WTC11 (cell line): ENCODE measurements at regions not wholly inside any gene's neighbourhood (a gene's known extent, or its start where the extent isn't known, plus 50 kb on each side); places are given as distances from the start of the nearest gene placed in this dataset.

Experiments
- ATAC-seq: fragments of 200-7000 bp; cut with Tn5 transposase; 2 replicates; pipeline ENCODE4 v1.10.0; 2021; ENCODE audit warnings: mild to moderate bottlenecking, moderate library complexity
- CTCF ChIA-PET: fragments of 300-600 bp; sonication (Branson Sonifier 250); formaldehyde crosslinking; loops from one replicate; lab custom pipeline; 2021; ENCODE audit warnings: antibody characterized with exemption; lab: Charles Lee
- POLR2A ChIA-PET: fragments of 350-600 bp; sonication (Branson Sonifier 250); formaldehyde crosslinking; loops from one replicate; lab custom pipeline; 2021; ENCODE audit warnings: antibody characterized with exemption; lab: Charles Lee
- DNase-seq: peaks from one replicate; pipeline ENCODE4 v3.0.0; 2021; ENCODE audit warnings: low spot score
- H3K27ac Mint-ChIP-seq: 2 replicates; pipeline ENCODE4 v1.8.0; 2021; ENCODE audit warnings: mixed read lengths
- H3K27me3 Mint-ChIP-seq: 2 replicates; pipeline ENCODE4 v1.8.0; 2021; ENCODE audit warnings: low read depth, mild to moderate bottlenecking, moderate library complexity, mixed read lengths
- H3K36me3 Mint-ChIP-seq: 2 replicates; pipeline ENCODE4 v1.8.0; 2021; ENCODE audit warnings: mixed read lengths
- H3K4me1 Mint-ChIP-seq: 2 replicates; pipeline ENCODE4 v1.8.0; 2022; ENCODE audit warnings: mixed read lengths
- H3K4me3 Mint-ChIP-seq: 2 replicates; pipeline ENCODE4 v1.8.0; 2021; ENCODE audit warnings: mild to moderate bottlenecking, moderate library complexity, mixed read lengths
- H3K9me3 Mint-ChIP-seq: 2 replicates; pipeline ENCODE4 v1.8.0; 2021; ENCODE audit warnings: mixed read lengths
- AFF4 ChIP-seq: sonication (generic); formaldehyde crosslinking; IDR thresholded peaks from 2 replicates; pipeline ENCODE4 v1.8.1; 2023; ENCODE audit warnings: mild to moderate bottlenecking, missing genetic modification reagents, borderline replicate concordance
- AR ChIP-seq: fragments of 250-450 bp; sonication (Bioruptor Pico); IDR thresholded peaks from 2 replicates; pipeline ENCODE4 v1.9.0; 2021; ENCODE audit warnings: mild to moderate bottlenecking
- ATF1 ChIP-seq: sonication (generic); formaldehyde crosslinking; IDR thresholded peaks from 2 replicates; pipeline ENCODE4 v1.8.1; 2023; ENCODE audit warnings: mild to moderate bottlenecking, moderate library complexity, missing genetic modification reagents
- HMGXB4 ChIP-seq: sonication (generic); formaldehyde crosslinking; IDR thresholded peaks from 2 replicates; pipeline ENCODE4 v1.8.1; 2023; ENCODE audit warnings: mild to moderate bottlenecking, moderate library complexity, missing genetic modification reagents
- IRF1 ChIP-seq: sonication (generic); formaldehyde crosslinking; IDR thresholded peaks from 2 replicates; pipeline ENCODE4 v1.8.0; 2023; ENCODE audit warnings: missing genetic modification reagents
- MLX ChIP-seq: sonication (generic); formaldehyde crosslinking; IDR thresholded peaks from 2 replicates; pipeline ENCODE4 v1.8.1; 2023; ENCODE audit warnings: mild to moderate bottlenecking, missing genetic modification reagents, moderate library complexity
- PRDM15 ChIP-seq: sonication (generic); formaldehyde crosslinking; IDR thresholded peaks from 2 replicates; pipeline ENCODE4 v1.8.0; 2022; ENCODE audit warnings: missing genetic modification reagents
- RORB ChIP-seq: fragments of 250-450 bp; sonication (Bioruptor Pico); IDR thresholded peaks from 2 replicates; pipeline ENCODE4 v1.9.0; 2021; ENCODE audit warnings: mild to moderate bottlenecking
- SMAD3 ChIP-seq: sonication (generic); formaldehyde crosslinking; IDR thresholded peaks from 2 replicates; pipeline ENCODE4 v1.8.0; 2022; ENCODE audit warnings: missing genetic modification reagents, mild to moderate bottlenecking, borderline replicate concordance
- SMAD4 ChIP-seq: sonication (generic); formaldehyde crosslinking; IDR thresholded peaks from 2 replicates; pipeline ENCODE4 v1.8.0; 2022; ENCODE audit warnings: mild to moderate bottlenecking, missing genetic modification reagents
- STAT6 ChIP-seq: sonication (generic); formaldehyde crosslinking; conservative IDR thresholded peaks from 2 replicates; pipeline ENCODE4 v1.8.1; 2023; ENCODE audit warnings: mild to moderate bottlenecking, low read depth, missing genetic modification reagents, moderate library complexity
- TEAD1 ChIP-seq: sonication (generic); formaldehyde crosslinking; IDR thresholded peaks from 2 replicates; pipeline ENCODE4 v1.8.0; 2022; ENCODE audit warnings: mild to moderate bottlenecking, missing genetic modification reagents
- ZNF138 ChIP-seq: sonication (generic); formaldehyde crosslinking; conservative IDR thresholded peaks from 2 replicates; pipeline ENCODE4 v1.8.1; 2022; ENCODE audit warnings: mild to moderate bottlenecking, moderate library complexity, missing genetic modification reagents
- ZNF232 ChIP-seq: sonication (generic); formaldehyde crosslinking; IDR thresholded peaks from 2 replicates; pipeline ENCODE4 v1.8.0; 2022; ENCODE audit warnings: mild to moderate bottlenecking, missing genetic modification reagents
- ZNF317 ChIP-seq: sonication (generic); formaldehyde crosslinking; IDR thresholded peaks from 2 replicates; pipeline ENCODE4 v1.8.1; 2023; ENCODE audit warnings: low read depth, mild to moderate bottlenecking, moderate library complexity, missing genetic modification reagents, borderline replicate concordance
- ZNF396 ChIP-seq: fragments of 250-450 bp; sonication (Bioruptor Pico); IDR thresholded peaks from 2 replicates; pipeline ENCODE4 v1.8.0; 2021; ENCODE audit warnings: mild to moderate bottlenecking, moderate library complexity, borderline replicate concordance
- ZNF671 ChIP-seq: fragments of 250-450 bp; sonication (Bioruptor Pico); IDR thresholded peaks from 2 replicates; pipeline ENCODE4 v1.8.0; 2021; ENCODE audit warnings: mild to moderate bottlenecking
- TF ChIP-seq, protein P1 (sequence below): sonication (generic); formaldehyde crosslinking; IDR thresholded peaks from 2 replicates; pipeline ENCODE4 v1.8.1; 2023; ENCODE audit warnings: mild to moderate bottlenecking, missing genetic modification reagents

- no peak overlapping the region for H3K4me3 Mint-ChIP-seq
- no peak for ATAC-seq
- POLR2A ChIA-PET = no interaction called here
- no peak overlapping the region for H3K27ac Mint-ChIP-seq
- H3K36me3 Mint-ChIP-seq = no peaks in the 10 kb centered on the region
- CTCF ChIA-PET = no interaction called here
- no peaks in the 10 kb centered on the region for H3K4me1 Mint-ChIP-seq
- no peaks in the 10 kb centered on the region for H3K27me3 Mint-ChIP-seq
- peaks cover 8% of the 10 kb centered on the region; the same call in 1 of the 2 replicates for H3K9me3 Mint-ChIP-seq
- TF ChIP-seq HMGXB4 (CRISPR knock-in tag) = no peak
- no peak for TF ChIP-seq AFF4 (CRISPR knock-in tag)
- no peak for TF ChIP-seq MLX (CRISPR knock-in tag)
- no peak for TF ChIP-seq AR (CRISPR knock-in tag)
- no peak for TF ChIP-seq ZNF317
- TF ChIP-seq STAT6 (CRISPR knock-in tag) = no peak
- TF ChIP-seq ZNF671 (CRISPR knock-in tag) = no peak
- TF ChIP-seq, protein P1, sequence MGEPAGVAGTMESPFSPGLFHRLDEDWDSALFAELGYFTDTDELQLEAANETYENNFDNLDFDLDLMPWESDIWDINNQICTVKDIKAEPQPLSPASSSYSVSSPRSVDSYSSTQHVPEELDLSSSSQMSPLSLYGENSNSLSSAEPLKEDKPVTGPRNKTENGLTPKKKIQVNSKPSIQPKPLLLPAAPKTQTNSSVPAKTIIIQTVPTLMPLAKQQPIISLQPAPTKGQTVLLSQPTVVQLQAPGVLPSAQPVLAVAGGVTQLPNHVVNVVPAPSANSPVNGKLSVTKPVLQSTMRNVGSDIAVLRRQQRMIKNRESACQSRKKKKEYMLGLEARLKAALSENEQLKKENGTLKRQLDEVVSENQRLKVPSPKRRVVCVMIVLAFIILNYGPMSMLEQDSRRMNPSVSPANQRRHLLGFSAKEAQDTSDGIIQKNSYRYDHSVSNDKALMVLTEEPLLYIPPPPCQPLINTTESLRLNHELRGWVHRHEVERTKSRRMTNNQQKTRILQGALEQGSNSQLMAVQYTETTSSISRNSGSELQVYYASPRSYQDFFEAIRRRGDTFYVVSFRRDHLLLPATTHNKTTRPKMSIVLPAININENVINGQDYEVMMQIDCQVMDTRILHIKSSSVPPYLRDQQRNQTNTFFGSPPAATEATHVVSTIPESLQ (CRISPR knock-in tag) = no peak
- TF ChIP-seq SMAD4 = no peak
- no peak for TF ChIP-seq ZNF232 (CRISPR knock-in tag)
- TF ChIP-seq ZNF396 (CRISPR knock-in tag) = no peak
- TF ChIP-seq SMAD3 (CRISPR knock-in tag) = no peak
- TF ChIP-seq IRF1 (CRISPR knock-in tag) = no peak
- no peak for TF ChIP-seq RORB
- no peak for TF ChIP-seq TEAD1 (CRISPR knock-in tag)
- no peak for TF ChIP-seq PRDM15
- TF ChIP-seq ZNF138 (CRISPR knock-in tag) = no peak
- no peak for TF ChIP-seq ATF1 (CRISPR knock-in tag)
- DNase-seq = no peak
Observed at GRCh38 chr6:113421997-113422396, 435.1 kb upstream of the MARCKS start.
